ENCODE measurements at regions not wholly inside any gene's neighbourhood (a gene's known extent, or its start where the extent isn't known, plus 50 kb on each side); places are given as distances from the start of the nearest gene placed in this dataset.

- DNase-seq: no peak
Observed at GRCh38 chr16:73286346-73287267, 238.7 kb upstream of the ZFHX3 start.

GRCh38 chr16:73285436-73286201, 237.7 kb upstream of the ZFHX3 start:
- DNase-seq: no peak

- DNase-seq: no peak
Observed at GRCh38 chr16:73280388-73280787, 232.5 kb upstream of the ZFHX3 start.

DNA sequence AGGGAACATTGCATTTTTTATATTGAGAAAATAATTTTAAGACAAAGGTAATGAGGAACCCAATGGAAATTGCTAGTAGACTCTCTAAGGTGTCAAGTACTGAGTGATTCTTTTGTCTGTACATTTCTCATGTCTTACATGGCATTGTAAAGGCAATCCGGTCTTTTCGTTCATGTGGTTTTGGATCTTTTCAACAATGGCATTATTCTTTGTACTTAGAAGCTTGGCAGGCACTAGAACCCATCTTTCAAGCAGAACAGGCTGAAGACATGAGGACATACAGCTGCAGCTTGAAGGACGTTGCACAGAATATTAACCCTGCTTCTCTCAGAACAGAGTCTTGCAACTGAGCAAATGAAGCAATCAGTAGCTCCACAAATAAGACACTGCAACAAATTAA, 231.5 kb upstream of the ZFHX3 start:
- no peak for DNase-seq

GRCh38 chr16:73277071-73277470, 229.1 kb upstream of the ZFHX3 start:
- no peak for DNase-seq

DNA sequence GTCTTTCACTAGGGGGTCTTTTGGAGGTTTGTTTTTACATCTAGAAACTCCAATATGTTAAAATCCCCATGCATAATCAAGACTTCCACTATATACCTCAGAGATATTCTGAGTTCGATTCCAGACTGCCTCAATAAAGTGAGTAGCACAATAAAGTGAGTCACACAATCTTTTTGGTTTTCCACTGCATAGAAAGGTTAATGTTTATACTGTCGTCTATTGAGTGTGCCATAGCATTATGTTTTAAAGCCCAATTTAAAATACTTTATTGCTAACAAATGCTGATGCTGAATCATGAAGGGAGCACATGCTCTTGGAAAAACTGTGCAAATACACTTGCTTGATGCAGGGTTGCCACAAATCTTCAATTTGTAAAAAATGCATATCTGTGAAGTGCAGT, 227.5 kb upstream of the ZFHX3 start:
- DNase-seq: no peak

GRCh38 chr16:73275024-73275423, 227.1 kb upstream of the ZFHX3 start:
- no peak for DNase-seq

GRCh38 chr16:73274140-73274539, 226.2 kb upstream of the ZFHX3 start:
- no peak for DNase-seq

GRCh38 chr16:73268366-73268993, 220.6 kb upstream of the ZFHX3 start:
- DNase-seq: no peak

DNA sequence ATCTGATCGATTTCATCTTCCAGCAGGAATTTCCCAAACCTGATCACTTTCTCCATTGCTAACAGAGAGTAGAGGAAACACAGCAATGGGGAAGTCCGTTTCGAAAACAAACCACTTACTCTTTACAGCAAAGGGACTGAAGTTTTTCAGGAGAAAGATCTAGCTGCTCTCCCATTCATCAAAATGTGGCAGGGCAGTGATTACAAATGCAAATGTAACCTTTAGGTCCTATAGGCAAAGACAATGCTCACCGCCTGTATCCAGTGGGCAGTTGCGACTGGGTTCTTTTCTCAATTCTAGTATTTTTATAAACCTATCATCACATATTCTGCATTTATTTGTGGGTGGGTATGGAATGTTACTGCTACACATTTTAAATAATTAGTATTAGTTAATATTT, 218.0 kb upstream of the ZFHX3 start:
- DNase-seq: no peak

DNA sequence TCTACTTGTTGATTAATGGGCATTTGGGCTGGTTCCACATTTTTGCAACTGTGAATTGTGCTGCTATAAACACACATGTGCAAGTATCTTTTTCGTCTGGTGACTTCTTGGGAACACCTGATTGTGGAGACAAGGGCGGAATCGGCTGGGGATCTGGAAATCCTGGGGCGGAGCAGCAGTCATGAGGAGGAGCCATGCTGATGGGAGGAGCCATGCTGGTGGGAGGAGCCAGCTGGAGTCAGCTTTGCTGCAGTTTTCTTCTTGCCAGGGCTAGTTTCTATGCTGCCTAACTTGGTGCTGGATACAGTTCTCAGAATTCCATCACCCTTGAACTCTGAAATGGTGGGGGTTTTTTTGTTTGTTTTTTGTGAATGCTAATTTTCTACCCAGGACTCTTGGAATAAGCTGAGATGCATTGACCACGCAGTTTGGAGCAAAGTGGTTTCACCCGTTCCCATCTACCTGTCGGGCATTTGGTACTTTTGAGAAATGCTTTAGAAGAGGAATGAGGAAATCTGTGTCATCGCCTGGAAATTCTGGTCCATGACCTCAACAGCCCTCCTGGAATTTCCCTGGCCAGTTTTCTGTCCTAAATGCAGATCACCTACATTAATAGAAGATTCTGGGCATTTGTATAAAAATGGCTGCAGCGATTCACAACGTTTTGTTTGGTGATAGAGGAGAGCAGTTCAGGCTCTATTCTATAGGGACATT, 217.4 kb upstream of the ZFHX3 start:
- no peak for DNase-seq

- no peak for DNase-seq
Observed at GRCh38 chr16:73262931-73263330, 215.0 kb upstream of the ZFHX3 start.

GRCh38 chr16:73255031-73255430, 207.1 kb upstream of the ZFHX3 start:
- DNase-seq: no peak

- DNase-seq: no peak
Observed at GRCh38 chr16:73253922-73254480, 206.1 kb upstream of the ZFHX3 start.

DNA sequence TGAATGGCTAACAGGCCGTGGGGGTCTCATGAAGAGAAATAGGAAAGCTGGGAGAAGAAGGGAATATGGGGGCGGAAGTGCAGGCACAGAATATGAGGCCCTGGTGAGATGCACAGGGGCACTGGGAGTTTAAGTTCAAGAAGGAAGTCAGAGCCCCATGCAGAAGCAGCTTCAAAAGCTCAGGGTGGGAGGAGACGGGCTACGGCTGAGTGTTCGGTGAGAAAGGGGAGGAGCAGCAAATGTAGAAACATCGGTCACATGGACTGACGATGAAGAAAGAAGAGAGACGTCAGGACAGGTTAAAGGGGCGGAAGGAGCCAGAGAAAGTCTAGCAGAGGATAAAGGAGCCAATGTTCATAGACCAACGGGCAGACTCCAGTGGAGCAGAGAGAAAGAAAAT, 204.5 kb upstream of the ZFHX3 start:
- no peak for DNase-seq

GRCh38 chr16:73251608-73252007, 203.7 kb upstream of the ZFHX3 start:
- DNase-seq: no peak

GRCh38 chr16:73248316-73248715, 200.4 kb upstream of the ZFHX3 start:
- DNase-seq: no peak

- no peak for DNase-seq
Observed at GRCh38 chr16:73240920-73241319, 193.0 kb upstream of the ZFHX3 start.

GRCh38 chr16:73237601-73238000, 189.7 kb upstream of the ZFHX3 start:
- no peak for DNase-seq

DNA sequence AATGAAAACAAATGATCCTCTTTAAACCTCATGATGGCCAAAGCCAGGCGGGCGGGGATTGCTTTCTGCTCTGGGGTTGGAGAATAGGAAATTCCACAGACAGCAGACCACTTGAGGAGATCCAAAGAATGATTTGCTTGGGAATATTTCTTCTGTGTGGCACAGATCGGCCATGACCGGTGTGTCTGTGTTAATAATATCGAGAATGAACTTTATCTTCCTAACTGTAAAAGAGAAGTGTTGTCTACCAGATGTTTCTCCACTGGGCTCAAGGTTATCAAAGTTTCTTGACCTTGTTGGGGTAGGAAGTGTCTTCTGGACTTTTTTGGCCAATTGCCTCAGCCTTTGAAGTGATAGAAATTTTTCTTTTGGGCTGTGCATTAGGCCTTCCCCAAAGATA, 186.6 kb upstream of the ZFHX3 start:
- DNase-seq: no peak

- no peak for DNase-seq
Observed at GRCh38 chr16:73233846-73234424, 186.0 kb upstream of the ZFHX3 start.

- DNase-seq: no peak
Observed at GRCh38 chr16:73233329-73233765, 185.4 kb upstream of the ZFHX3 start.
